GM10266 (cell line): ENCODE measurements at regions not wholly inside any gene's neighbourhood (a gene's known extent, or its start where the extent isn't known, plus 50 kb on each side); places are given as distances from the start of the nearest gene placed in this dataset.

Experiments
- DNase-seq: peaks from one replicate; pipeline ENCODE4 v3.0.0; 2012; ENCODE audit errors: extremely low spot score
- CTCF ChIP-seq: IDR thresholded peaks from 2 replicates; pipeline ENCODE4 v1.5.1; 2012; ENCODE audit warnings: mild to moderate bottlenecking, low read depth; ENCODE audit not compliant: control insufficient read depth, insufficient read depth; ENCODE audit errors: missing control alignments

GRCh38 chr16:86713021-86713631 lies 134.8 kb downstream of the FOXL1 start:
- no peak for TF ChIP-seq CTCF
- DNase-seq: no peak

GRCh38 chr16:86714166-86714565 lies 135.8 kb downstream of the FOXL1 start:
- DNase-seq: no peak
- TF ChIP-seq CTCF: no peak

- no peak for DNase-seq
- TF ChIP-seq CTCF: no peak
These were observed 138.3 kb downstream of the FOXL1 start for GRCh38 chr16:86716649-86717048.

- no peak for TF ChIP-seq CTCF
- no peak for DNase-seq
These were observed 139.8 kb downstream of the FOXL1 start for GRCh38 chr16:86718118-86718517.

- no peak for TF ChIP-seq CTCF
- no peak for DNase-seq
These were observed 144.6 kb downstream of the FOXL1 start for GRCh38 chr16:86722970-86723369.

GRCh38 chr16:86723689-86724088 lies 145.3 kb downstream of the FOXL1 start:
- DNase-seq: no peak
- no peak for TF ChIP-seq CTCF

- TF ChIP-seq CTCF: no peak
- no peak for DNase-seq
These were observed 147.1 kb downstream of the FOXL1 start for GRCh38 chr16:86725401-86725800.
